HG03025 (cell line): ENCODE measurements at regions not wholly inside any gene's neighbourhood (a gene's known extent, or its start where the extent isn't known, plus 50 kb on each side); places are given as distances from the start of the nearest gene placed in this dataset.

Experiments used
- ATAC-seq: cut with Tn5 transposase; IDR thresholded peaks from one replicate; pipeline ENCODE4 v1.9.1; 2021; ENCODE audit warnings: mild to moderate bottlenecking, moderate library complexity; ENCODE audit not compliant: unreplicated experiment, low FRiP score

- no peak for ATAC-seq
These were observed 552.4 kb downstream of the IRX1 start for GRCh38 chr5:4148009-4148408.

GRCh38 chr5:4150067-4150466 is 554.4 kb downstream of the IRX1 start:
- ATAC-seq: no peak

- ATAC-seq: no peak
These were observed 560.5 kb downstream of the IRX1 start for GRCh38 chr5:4156153-4156552.

GRCh38 chr5:4156889-4157288 is 561.3 kb downstream of the IRX1 start:
- ATAC-seq: no peak

- ATAC-seq: no peak
These were observed 563.3 kb downstream of the IRX1 start for GRCh38 chr5:4158750-4159447.

- ATAC-seq: no peak
These were observed 564.0 kb downstream of the IRX1 start for GRCh38 chr5:4159681-4160080.

GRCh38 chr5:4164167-4164566 is 568.5 kb downstream of the IRX1 start:
- ATAC-seq: no peak

- no peak for ATAC-seq
These were observed 585.1 kb downstream of the IRX1 start for GRCh38 chr5:4180703-4181102.

- ATAC-seq: no peak
These were observed 586.5 kb downstream of the IRX1 start for GRCh38 chr5:4182144-4182543.

- no peak for ATAC-seq
These were observed 589.5 kb downstream of the IRX1 start for GRCh38 chr5:4185127-4185526.

- ATAC-seq: no peak
These were observed 593.1 kb downstream of the IRX1 start for GRCh38 chr5:4188704-4189103.

GRCh38 chr5:4189317-4189716 is 593.7 kb downstream of the IRX1 start:
- ATAC-seq: no peak

GRCh38 chr5:4191041-4191440 is 595.4 kb downstream of the IRX1 start:
- ATAC-seq: no peak

- ATAC-seq: no peak
These were observed 596.1 kb downstream of the IRX1 start for GRCh38 chr5:4191703-4192102.

- ATAC-seq: no peak
These were observed 596.5 kb downstream of the IRX1 start for GRCh38 chr5:4192111-4192510.

GRCh38 chr5:4196744-4197143 is 601.1 kb downstream of the IRX1 start:
- ATAC-seq: no peak

GRCh38 chr5:4197151-4197550 is 601.5 kb downstream of the IRX1 start:
- no peak for ATAC-seq

GRCh38 chr5:4198461-4198860 is 602.8 kb downstream of the IRX1 start:
- no peak for ATAC-seq

GRCh38 chr5:4199049-4199841 is 603.6 kb downstream of the IRX1 start:
- no peak for ATAC-seq

- ATAC-seq: no peak
These were observed 607.5 kb downstream of the IRX1 start for GRCh38 chr5:4203146-4203545.

- ATAC-seq: no peak
These were observed 608.9 kb downstream of the IRX1 start for GRCh38 chr5:4204276-4205141.
